Stomach (tissue), 4 donors: ENCODE measurements at regions not wholly inside any gene's neighbourhood (a gene's known extent, or its start where the extent isn't known, plus 50 kb on each side); places are given as distances from the start of the nearest gene placed in this dataset.

Source experiments
- EP300 ChIP-seq: sonication (generic); formaldehyde crosslinking; IDR thresholded peaks from one replicate; pipeline ENCODE4 v1.6.1; 2017; ENCODE audit warnings: antibody characterized with exemption
- POLR2AphosphoS5 ChIP-seq, 3 donors: sonication (generic); formaldehyde crosslinking; IDR thresholded peaks; one replicate each; pipeline ENCODE4 v1.6.1; 2016; ENCODE audit warnings: antibody characterized with exemption in 3 of 3
- TF ChIP-seq, protein P1 (sequence below), 7 experiments: fragments of 450-650 bp in 4 of 7; fragments of 200-600 bp in 3 of 7; sonication (generic) in 3 of 7; IDR thresholded peaks; one replicate each; pipeline ENCODE4 v1.5.1; 2016 to 2019; ENCODE audit warnings: antibody characterized with exemption in 7 of 7, control low read depth in 2 of 7, mild to moderate bottlenecking in 1 of 7

DNA sequence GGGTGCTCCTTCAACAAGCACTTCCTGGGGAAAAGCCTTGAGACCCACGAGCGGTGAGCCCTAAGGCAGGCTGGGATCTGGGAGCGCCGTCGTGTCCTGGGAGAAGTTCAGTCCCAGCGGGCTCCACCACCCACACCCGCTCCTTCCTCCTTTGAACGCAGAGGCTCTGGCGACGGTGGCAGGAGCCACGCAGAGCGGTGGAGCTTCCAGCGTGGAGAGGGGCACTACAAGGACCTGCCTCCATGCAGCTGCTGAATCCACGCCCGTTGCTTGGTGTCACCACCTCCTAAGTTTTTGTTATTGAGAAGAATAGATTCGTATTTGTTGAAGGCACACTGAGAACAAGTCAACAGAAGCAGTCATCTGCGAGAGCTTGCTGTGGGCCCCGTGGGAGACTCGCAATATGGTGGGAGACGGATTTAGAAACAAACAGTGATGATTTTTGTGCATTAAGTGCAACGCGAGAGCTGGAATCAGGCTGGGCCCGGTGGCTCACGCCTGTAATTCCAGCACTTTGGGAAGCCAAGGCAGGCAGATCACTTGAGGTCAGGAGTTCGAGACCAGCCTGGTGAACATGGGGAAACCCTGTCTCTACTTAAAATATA lies 60.1 kb upstream of the SDK1 start:
- TF ChIP-seq POLR2AphosphoS5 (IDR thresholded peaks at IDR 0.05): no peak
- no peak for TF ChIP-seq EP300
- TF ChIP-seq, protein P1, sequence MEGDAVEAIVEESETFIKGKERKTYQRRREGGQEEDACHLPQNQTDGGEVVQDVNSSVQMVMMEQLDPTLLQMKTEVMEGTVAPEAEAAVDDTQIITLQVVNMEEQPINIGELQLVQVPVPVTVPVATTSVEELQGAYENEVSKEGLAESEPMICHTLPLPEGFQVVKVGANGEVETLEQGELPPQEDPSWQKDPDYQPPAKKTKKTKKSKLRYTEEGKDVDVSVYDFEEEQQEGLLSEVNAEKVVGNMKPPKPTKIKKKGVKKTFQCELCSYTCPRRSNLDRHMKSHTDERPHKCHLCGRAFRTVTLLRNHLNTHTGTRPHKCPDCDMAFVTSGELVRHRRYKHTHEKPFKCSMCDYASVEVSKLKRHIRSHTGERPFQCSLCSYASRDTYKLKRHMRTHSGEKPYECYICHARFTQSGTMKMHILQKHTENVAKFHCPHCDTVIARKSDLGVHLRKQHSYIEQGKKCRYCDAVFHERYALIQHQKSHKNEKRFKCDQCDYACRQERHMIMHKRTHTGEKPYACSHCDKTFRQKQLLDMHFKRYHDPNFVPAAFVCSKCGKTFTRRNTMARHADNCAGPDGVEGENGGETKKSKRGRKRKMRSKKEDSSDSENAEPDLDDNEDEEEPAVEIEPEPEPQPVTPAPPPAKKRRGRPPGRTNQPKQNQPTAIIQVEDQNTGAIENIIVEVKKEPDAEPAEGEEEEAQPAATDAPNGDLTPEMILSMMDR (IDR thresholded peaks at IDR 0.05): no peak
